SU-DHL-6 (cell line): ENCODE measurements at regions not wholly inside any gene's neighbourhood (a gene's known extent, or its start where the extent isn't known, plus 50 kb on each side); places are given as distances from the start of the nearest gene placed in this dataset.

Experiments
- H2AFZ ChIP-seq: fragments of 200-600 bp; sonication (generic); 2 replicates; pipeline ENCODE4 v1.6.1; 2014; ENCODE audit warnings: low read depth, mild to moderate bottlenecking, moderate library complexity, mixed read lengths, antibody characterized with exemption, low read length; ENCODE audit not compliant: severe bottlenecking
- H3F3A ChIP-seq: fragments of 200-600 bp; shearing (Covaris generic); 2 replicates; pipeline ENCODE4 v1.6.0; 2016; ENCODE audit warnings: antibody characterized with exemption, mild to moderate bottlenecking; ENCODE audit not compliant: insufficient read depth
- H3K27ac ChIP-seq: fragments of 200-600 bp; sonication (generic); 2 replicates; pipeline ENCODE4 v1.5.1; 2016; ENCODE audit warnings: low read depth, mild to moderate bottlenecking, low read length, moderate library complexity, mixed read lengths
- H3K27me3 ChIP-seq: fragments of 200-600 bp; sonication (generic), shearing (Covaris generic); 2 replicates; pipeline ENCODE4 v1.6.0; 2014; ENCODE audit warnings: mild to moderate bottlenecking, low read length
- H3K36me3 ChIP-seq: fragments of 200-600 bp; sonication (generic); 2 replicates; pipeline ENCODE4 v1.6.1; 2014; ENCODE audit warnings: mild to moderate bottlenecking, low read length, mixed read lengths
- H3K4me2 ChIP-seq: fragments of 300-600, 200-600 bp; shearing (Covaris generic), sonication (generic); 2 replicates; pipeline ENCODE4 v1.6.0; 2014; ENCODE audit warnings: low read length, low read depth, mild to moderate bottlenecking; ENCODE audit not compliant: poor library complexity, severe bottlenecking
- H3K4me3 ChIP-seq: fragments of 200-600 bp; sonication (generic); 2 replicates; pipeline ENCODE4 v1.5.1; 2014; ENCODE audit warnings: antibody characterized with exemption, low read length, mild to moderate bottlenecking, mixed read lengths; ENCODE audit not compliant: insufficient read depth, poor library complexity, severe bottlenecking
- H3K79me2 ChIP-seq: fragments of 200-600 bp; sonication (generic); 2 replicates; pipeline ENCODE4 v1.6.1; 2014; ENCODE audit warnings: mild to moderate bottlenecking, low read length, moderate library complexity; ENCODE audit not compliant: insufficient read depth
- H3K9ac ChIP-seq: fragments of 200-600 bp; sonication (generic); 2 replicates; pipeline ENCODE4 v1.7.0; 2014; ENCODE audit warnings: mild to moderate bottlenecking, low read length
- H3K9me2 ChIP-seq: fragments of 200-600 bp; sonication (generic); replicated peaks from 2 replicates; pipeline ENCODE4 v1.6.1; 2014; ENCODE audit warnings: low read length; ENCODE audit not compliant: insufficient read depth
- H3K9me3 ChIP-seq: fragments of 200-600 bp; sonication (generic); 2 replicates; pipeline ENCODE4 v1.6.1; 2014; ENCODE audit warnings: low read length, mixed read lengths; ENCODE audit not compliant: insufficient read depth
- H4K20me1 ChIP-seq: fragments of 200-600 bp; sonication (generic); 2 replicates; pipeline ENCODE4 v1.6.1; 2014; ENCODE audit warnings: low read depth, mild to moderate bottlenecking, antibody characterized with exemption, low read length, moderate library complexity, mixed read lengths
- EZH2phosphoT487 ChIP-seq: fragments of 200-600 bp; sonication (generic), shearing (Covaris generic); conservative IDR thresholded peaks from 2 replicates; pipeline ENCODE4 v1.6.1; 2018; ENCODE audit warnings: mild to moderate bottlenecking, antibody characterized with exemption, low read length, moderate library complexity, mixed read lengths
- TF ChIP-seq, protein P1 (sequence below): fragments of 200-600 bp; sonication (generic); IDR thresholded peaks from one replicate; pipeline ENCODE4 v1.5.1; 2017; ENCODE audit warnings: antibody characterized with exemption, mild to moderate bottlenecking, low read length, moderate library complexity; ENCODE audit not compliant: insufficient read depth, poor library complexity, severe bottlenecking

DNA sequence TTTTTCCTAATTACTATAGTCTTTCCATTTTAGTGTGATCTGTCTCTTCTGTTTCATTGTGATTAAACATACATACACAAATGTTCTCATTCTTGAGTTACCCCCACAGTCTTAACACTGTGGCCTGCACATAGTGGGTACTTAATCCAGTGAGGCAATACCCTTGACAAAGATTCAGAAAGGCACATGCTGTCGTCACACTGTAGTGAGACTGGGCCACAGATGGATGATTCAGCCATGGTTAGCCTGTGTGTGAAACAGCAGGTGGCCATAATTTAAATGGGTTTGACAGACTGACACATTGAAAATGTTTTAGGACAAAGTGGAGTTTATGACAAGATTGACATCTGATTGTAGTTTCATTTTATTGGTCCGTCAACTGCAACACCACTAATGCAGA, 313.1 kb downstream of the C11orf87 start:
- Histone ChIP-seq H2AFZ (no peak overlapping the region), H3K79me2 (no peaks in the 10 kb centered on the region), H3K4me2 (no peak overlapping the region), H3K4me3 (no peak overlapping the region), H3K9me2 (no peaks in the 10 kb centered on the region), H3K9me3 (no peaks in the 10 kb centered on the region), H3K36me3 (no peaks in the 10 kb centered on the region), H3K27ac (no peak overlapping the region), H3K9ac (no peak overlapping the region), H4K20me1 (no peaks in the 10 kb centered on the region), H3F3A (no peaks in the 10 kb centered on the region), H3K27me3 (no peaks in the 10 kb centered on the region)
- no peak for TF ChIP-seq EZH2phosphoT487
- TF ChIP-seq, protein P1, sequence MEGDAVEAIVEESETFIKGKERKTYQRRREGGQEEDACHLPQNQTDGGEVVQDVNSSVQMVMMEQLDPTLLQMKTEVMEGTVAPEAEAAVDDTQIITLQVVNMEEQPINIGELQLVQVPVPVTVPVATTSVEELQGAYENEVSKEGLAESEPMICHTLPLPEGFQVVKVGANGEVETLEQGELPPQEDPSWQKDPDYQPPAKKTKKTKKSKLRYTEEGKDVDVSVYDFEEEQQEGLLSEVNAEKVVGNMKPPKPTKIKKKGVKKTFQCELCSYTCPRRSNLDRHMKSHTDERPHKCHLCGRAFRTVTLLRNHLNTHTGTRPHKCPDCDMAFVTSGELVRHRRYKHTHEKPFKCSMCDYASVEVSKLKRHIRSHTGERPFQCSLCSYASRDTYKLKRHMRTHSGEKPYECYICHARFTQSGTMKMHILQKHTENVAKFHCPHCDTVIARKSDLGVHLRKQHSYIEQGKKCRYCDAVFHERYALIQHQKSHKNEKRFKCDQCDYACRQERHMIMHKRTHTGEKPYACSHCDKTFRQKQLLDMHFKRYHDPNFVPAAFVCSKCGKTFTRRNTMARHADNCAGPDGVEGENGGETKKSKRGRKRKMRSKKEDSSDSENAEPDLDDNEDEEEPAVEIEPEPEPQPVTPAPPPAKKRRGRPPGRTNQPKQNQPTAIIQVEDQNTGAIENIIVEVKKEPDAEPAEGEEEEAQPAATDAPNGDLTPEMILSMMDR = no peak

DNA sequence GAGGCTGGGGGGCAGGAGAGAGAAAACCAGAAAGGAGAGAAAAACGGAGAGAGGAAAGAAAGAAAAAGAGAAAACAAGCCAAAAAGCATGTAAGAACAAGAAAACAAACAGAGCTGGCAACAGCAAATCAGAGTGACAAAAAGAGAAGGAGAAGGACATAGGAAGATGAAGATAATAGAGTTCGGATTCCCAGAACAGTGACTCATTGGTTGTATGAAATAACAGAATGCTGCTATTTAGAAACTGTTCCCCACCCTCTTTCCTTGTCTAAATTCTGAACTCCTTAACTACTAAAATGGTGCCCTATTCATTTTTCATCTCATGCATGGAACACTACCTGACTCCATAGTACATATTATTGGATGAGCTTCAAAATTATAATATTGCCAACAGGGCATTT, 317.4 kb downstream of the C11orf87 start:
- Histone ChIP-seq H3K27ac (no peak overlapping the region), H3K36me3 (no peaks in the 10 kb centered on the region), H3K79me2 (no peaks in the 10 kb centered on the region), H2AFZ (no peak overlapping the region), H4K20me1 (no peaks in the 10 kb centered on the region), H3K4me2 (no peak overlapping the region), H3F3A (no peaks in the 10 kb centered on the region), H3K4me3 (no peak overlapping the region), H3K27me3 (no peaks in the 10 kb centered on the region), H3K9ac (no peak overlapping the region), H3K9me2 (no peaks in the 10 kb centered on the region), H3K9me3 (no peaks in the 10 kb centered on the region)
- TF ChIP-seq, protein P1 = no peak
- no peak for TF ChIP-seq EZH2phosphoT487

DNA sequence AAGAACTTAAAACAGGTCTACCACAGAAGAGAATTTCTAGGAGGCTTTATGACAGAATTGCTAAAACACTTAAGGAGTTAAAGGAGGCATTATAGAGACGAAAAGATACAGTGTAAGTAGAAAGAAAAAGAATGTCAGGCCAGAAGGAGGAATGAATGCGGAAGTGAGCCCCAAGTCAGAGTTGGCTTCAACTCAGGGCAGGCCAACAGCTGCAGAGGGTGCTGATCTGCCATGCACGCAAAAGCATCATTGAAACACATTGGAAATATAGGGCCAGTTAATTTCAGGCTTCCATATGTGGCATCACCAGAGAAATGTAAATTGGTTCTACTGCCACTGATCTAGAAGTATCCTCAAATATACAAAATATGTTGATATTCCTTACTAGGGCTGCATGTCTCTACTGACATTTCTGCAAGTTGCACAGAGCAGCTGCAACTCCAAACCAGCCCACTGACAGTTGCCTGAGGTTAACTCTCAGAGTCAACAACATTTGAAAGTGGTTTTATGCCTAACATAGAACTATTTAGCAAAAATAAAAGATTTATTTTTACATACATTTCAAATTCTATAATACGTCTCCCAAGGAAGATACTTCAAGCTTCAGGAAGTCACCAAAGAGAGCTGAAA, 324.1 kb downstream of the C11orf87 start:
- Histone ChIP-seq H3K27ac (no peak overlapping the region), H3K36me3 (no peaks in the 10 kb centered on the region), H3K27me3 (no peaks in the 10 kb centered on the region), H3K9me2 (no peaks in the 10 kb centered on the region), H3K9ac (no peak overlapping the region), H3K9me3 (no peaks in the 10 kb centered on the region), H2AFZ (no peak overlapping the region), H4K20me1 (no peaks in the 10 kb centered on the region), H3K4me2 (no peak overlapping the region), H3K79me2 (no peaks in the 10 kb centered on the region), H3F3A (no peaks in the 10 kb centered on the region), H3K4me3 (no peak overlapping the region)
- TF ChIP-seq, protein P1 = no peak
- no peak for TF ChIP-seq EZH2phosphoT487
